HFF-Myc (cell line): ENCODE measurements at regions not wholly inside any gene's neighbourhood (a gene's known extent, or its start where the extent isn't known, plus 50 kb on each side); places are given as distances from the start of the nearest gene placed in this dataset.

Source experiments
- DNase-seq: peaks from one replicate; pipeline ENCODE4 v3.0.0-alpha.2; 2011; ENCODE audit warnings: low read depth; ENCODE audit errors: extremely low read depth
- H3K4me3 ChIP-seq: replicated peaks from 2 replicates; pipeline ENCODE4 v1.5.1; 2011; ENCODE audit warnings: low read depth, mild to moderate bottlenecking, control low read depth, low read length
- CTCF ChIP-seq: IDR thresholded peaks from 2 replicates; pipeline ENCODE4 v1.5.1; 2012; ENCODE audit warnings: mild to moderate bottlenecking, low read depth, low read length, control low read depth; ENCODE audit errors: missing control alignments

DNA sequence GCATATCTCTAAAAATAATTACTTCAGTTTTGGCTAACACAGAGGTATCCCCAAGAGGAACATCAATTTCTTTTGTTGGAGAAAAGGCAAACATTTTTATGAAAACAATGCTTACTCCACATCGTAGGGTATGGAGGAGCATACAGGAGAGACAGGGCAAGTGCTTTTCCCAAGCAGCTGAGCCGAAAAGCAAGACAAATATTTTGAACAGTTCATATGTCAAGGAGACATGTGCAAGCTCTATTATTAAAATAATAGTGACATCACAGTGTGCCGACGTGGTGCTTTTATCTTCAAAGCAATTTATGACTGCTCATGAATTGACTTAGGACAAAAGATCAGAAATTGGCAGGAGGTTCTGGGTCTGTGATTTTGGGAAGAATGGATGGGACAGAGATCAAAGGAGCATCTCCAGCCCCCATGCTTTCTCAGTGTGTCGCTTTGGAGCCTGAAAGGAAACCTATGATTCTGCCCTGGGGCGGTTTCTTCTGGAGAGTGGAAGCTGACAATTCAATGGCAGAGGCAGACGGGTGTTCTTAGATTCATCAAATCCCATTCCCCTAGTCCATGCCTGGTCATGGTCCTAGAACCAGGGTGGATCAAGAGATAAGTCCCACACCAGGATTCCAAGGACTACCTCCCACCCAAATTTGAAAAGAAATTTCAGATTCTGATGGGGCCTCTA, 97.1 kb downstream of the JCAD start:
- no peak overlapping the region for H3K4me3 ChIP-seq
- no peak for DNase-seq
- no peak for TF ChIP-seq CTCF

DNA sequence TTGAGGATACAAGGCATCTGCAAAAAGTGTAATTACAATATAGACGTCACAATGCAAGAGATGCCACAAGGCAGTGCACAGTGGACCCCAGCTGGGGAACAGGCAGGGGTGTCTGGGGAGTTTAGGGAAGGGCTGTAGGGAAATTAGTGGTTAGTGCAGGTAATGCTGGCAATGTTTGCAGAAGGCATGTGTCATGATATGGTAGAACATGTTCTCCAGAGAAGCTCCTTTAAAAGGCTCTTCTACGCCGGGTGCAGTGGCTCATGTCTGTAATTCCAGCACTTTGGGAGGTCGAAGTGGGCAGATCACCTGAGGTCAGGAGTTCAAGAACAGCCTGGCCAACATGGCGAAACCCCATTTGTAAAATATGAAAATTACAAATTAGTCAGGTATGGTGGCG, 98.0 kb downstream of the JCAD start:
- no peak overlapping the region for H3K4me3 ChIP-seq
- TF ChIP-seq CTCF = no peak
- no peak for DNase-seq

- no peak for DNase-seq
- no peak overlapping the region for H3K4me3 ChIP-seq
- no peak for TF ChIP-seq CTCF
Observed at GRCh38 chr10:29960261-29960660, 99.1 kb downstream of the JCAD start.

- no peak for DNase-seq
- TF ChIP-seq CTCF = no peak
- H3K4me3 ChIP-seq = no peak overlapping the region
Observed at GRCh38 chr10:29959586-29959985, 99.8 kb downstream of the JCAD start.

- no peak overlapping the region for H3K4me3 ChIP-seq
- TF ChIP-seq CTCF = no peak
- no peak for DNase-seq
Observed at GRCh38 chr10:29958440-29958839, 100.9 kb downstream of the JCAD start.

DNA sequence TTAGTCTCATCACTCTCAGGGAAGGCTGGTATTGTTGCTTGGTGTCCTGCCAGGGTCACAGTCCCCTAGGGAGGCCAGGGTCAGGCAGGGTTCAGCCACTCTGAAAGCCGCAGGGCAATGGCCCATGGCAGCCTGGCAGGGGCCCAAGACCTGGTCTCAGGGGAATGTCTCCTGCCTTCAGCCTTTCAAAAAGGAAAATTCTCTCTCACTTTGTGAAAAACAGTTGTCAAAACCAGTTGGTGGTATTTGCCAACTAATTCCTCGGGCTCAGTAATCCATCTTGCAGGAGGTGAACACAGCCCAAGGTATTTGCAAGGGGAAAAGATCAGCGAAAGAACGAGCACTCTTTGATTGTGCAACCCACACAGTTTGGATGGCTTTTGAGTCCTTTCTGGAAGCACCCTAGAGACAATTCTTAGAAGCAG, 101.5 kb downstream of the JCAD start:
- no peak for DNase-seq
- TF ChIP-seq CTCF = no peak
- no peak overlapping the region for H3K4me3 ChIP-seq

DNA sequence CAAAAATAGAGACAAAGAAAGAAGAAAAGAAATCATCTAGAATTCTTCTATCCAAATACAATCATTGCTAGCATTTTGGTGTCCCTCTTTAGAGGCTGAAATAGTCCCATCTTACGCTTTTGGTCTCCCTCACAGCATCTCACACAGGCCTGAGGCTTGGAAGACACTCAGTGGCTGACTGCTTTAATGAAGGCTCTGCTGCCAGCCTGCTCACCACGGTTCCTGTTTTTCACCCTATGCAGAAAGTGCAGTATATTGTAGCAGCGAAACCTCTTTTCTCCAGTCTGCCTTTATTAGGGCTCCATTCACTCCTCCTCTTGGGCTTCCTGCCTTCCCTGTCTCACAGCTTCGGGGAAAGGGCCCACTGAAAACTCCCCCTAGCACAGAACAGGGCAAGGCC, 102.2 kb downstream of the JCAD start:
- no peak for TF ChIP-seq CTCF
- no peak for DNase-seq
- no peak overlapping the region for H3K4me3 ChIP-seq
